ENCODE measurements at regions not wholly inside any gene's neighbourhood (a gene's known extent, or its start where the extent isn't known, plus 50 kb on each side); places are given as distances from the start of the nearest gene placed in this dataset.

- Histone ChIP-seq H3K27ac (no peak overlapping the region), H3K36me3 (no peaks in the 10 kb centered on the region), H3K27me3 (peaks cover 18% of the 10 kb centered on the region), H3K4me1 (no peaks in the 10 kb centered on the region), H3K9me3 (peaks cover 0 to 2% (median 0%) of the 10 kb centered on the region in 3 donors), H3K4me3 (no peak overlapping the region)
- no peak for ATAC-seq
- 70 to 85% methylated on average over 3 of the region's 4 CpGs for WGBS, 2 donors (ENCODE audit: low coverage in 1 of 2)
- TF ChIP-seq EP300 (IDR thresholded peaks at IDR 0.05): no peak
- no peak for TF ChIP-seq CTCF (IDR thresholded peaks at IDR 0.05)
- TF ChIP-seq POLR2A (IDR thresholded peaks at IDR 0.05): no peak
- no peak for TF ChIP-seq POLR2AphosphoS5 (IDR thresholded peaks at IDR 0.05)
Measured at GRCh38 chr9:90458485-90458884, 184.1 kb downstream of the DIRAS2 start.

- no peak for ATAC-seq
- H3K27ac ChIP-seq: no peak overlapping the region
- peaks cover 24% of the 10 kb centered on the region for H3K27me3 ChIP-seq
- H3K9me3 ChIP-seq: no peaks in the 10 kb centered on the region
- 52 to 92% methylated on average over 2 to 4 of the region's 4 CpGs for WGBS, 2 donors (ENCODE audit: low coverage in 1 of 2)
- H3K4me1 ChIP-seq: no peaks in the 10 kb centered on the region
- H3K4me3 ChIP-seq: no peak overlapping the region
- H3K36me3 ChIP-seq: no peaks in the 10 kb centered on the region
- no peak for TF ChIP-seq CTCF (IDR thresholded peaks at IDR 0.05)
- TF ChIP-seq POLR2A (IDR thresholded peaks at IDR 0.05): no peak
- TF ChIP-seq POLR2AphosphoS5 (IDR thresholded peaks at IDR 0.05): no peak
- no peak for TF ChIP-seq EP300 (IDR thresholded peaks at IDR 0.05)
Measured at GRCh38 chr9:90459321-90459720, 183.3 kb downstream of the DIRAS2 start.

GRCh38 chr9:90460220-90460619 is 182.4 kb downstream of the DIRAS2 start:
- Histone ChIP-seq H3K36me3 (no peaks in the 10 kb centered on the region), H3K27ac (no peak overlapping the region), H3K9me3 (no peaks in the 10 kb centered on the region), H3K27me3 (peaks cover 24% of the 10 kb centered on the region), H3K4me1 (no peaks in the 10 kb centered on the region), H3K4me3 (no peak overlapping the region)
- 68 to 74% methylated on average over 4 of the region's 7 CpGs for WGBS, 2 donors (ENCODE audit: low coverage in 1 of 2)
- no peak for ATAC-seq
- TF ChIP-seq POLR2A (IDR thresholded peaks at IDR 0.05) (no peak), CTCF (IDR thresholded peaks at IDR 0.05) (no peak), POLR2AphosphoS5 (IDR thresholded peaks at IDR 0.05) (no peak), EP300 (IDR thresholded peaks at IDR 0.05) (no peak)

- 61 to 69% methylated on average over 2 of the region's 2 CpGs for WGBS, 2 donors (ENCODE audit: low coverage in 1 of 2)
Measured at GRCh38 chr9:90464978-90465377, 177.6 kb downstream of the DIRAS2 start.

More at GRCh38 chr9:90464978-90465377, 177.6 kb downstream of the DIRAS2 start:
- H3K4me3 ChIP-seq: no peak overlapping the region
- TF ChIP-seq EP300 (IDR thresholded peaks at IDR 0.05) (no peak), POLR2A (IDR thresholded peaks at IDR 0.05) (no peak), CTCF (IDR thresholded peaks at IDR 0.05) (no peak), POLR2AphosphoS5 (IDR thresholded peaks at IDR 0.05) (no peak)
- H3K36me3 ChIP-seq: no peaks in the 10 kb centered on the region
- peaks cover 26% of the 10 kb centered on the region for H3K27me3 ChIP-seq
- ATAC-seq: no peak
- no peaks in the 10 kb centered on the region for H3K4me1 ChIP-seq
- no peaks in the 10 kb centered on the region for H3K9me3 ChIP-seq
- no peak overlapping the region for H3K27ac ChIP-seq

All from gastroesophageal sphincter (tissue), 4 donors.